ENCODE measurements at regions not wholly inside any gene's neighbourhood (a gene's known extent, or its start where the extent isn't known, plus 50 kb on each side); places are given as distances from the start of the nearest gene placed in this dataset.

DNA sequence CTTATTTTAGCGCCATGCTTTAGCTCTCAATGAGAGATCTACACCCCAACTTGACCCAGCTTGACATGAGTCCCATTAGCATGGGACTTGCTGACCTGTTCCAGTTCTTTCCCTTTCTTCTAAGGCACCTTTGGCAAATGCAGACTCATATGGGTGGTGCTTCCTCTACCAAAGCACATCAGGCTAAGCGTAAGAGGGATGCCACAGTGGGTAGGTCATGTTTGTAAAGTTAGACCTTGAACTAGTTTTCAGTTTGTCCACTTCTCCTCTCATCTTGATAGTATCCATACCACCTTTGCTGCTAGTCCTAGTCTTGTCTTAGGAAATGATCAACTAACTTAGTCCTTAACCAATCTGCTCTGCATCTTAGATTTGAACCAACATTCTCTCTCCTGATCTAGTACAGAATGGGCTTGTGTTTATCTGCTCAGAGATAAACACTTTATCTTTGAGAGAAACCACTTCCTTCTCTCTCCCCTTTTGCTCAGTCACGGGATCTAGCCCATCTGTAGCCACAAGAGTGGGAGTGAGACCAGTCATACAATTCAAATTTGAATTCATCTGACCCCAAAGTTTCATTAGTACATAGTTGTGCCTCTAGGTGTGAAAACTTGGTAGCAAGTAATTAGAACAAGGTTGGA is 72.1 kb upstream of the CD44 start (continued):
- TF ChIP-seq, protein P1, sequence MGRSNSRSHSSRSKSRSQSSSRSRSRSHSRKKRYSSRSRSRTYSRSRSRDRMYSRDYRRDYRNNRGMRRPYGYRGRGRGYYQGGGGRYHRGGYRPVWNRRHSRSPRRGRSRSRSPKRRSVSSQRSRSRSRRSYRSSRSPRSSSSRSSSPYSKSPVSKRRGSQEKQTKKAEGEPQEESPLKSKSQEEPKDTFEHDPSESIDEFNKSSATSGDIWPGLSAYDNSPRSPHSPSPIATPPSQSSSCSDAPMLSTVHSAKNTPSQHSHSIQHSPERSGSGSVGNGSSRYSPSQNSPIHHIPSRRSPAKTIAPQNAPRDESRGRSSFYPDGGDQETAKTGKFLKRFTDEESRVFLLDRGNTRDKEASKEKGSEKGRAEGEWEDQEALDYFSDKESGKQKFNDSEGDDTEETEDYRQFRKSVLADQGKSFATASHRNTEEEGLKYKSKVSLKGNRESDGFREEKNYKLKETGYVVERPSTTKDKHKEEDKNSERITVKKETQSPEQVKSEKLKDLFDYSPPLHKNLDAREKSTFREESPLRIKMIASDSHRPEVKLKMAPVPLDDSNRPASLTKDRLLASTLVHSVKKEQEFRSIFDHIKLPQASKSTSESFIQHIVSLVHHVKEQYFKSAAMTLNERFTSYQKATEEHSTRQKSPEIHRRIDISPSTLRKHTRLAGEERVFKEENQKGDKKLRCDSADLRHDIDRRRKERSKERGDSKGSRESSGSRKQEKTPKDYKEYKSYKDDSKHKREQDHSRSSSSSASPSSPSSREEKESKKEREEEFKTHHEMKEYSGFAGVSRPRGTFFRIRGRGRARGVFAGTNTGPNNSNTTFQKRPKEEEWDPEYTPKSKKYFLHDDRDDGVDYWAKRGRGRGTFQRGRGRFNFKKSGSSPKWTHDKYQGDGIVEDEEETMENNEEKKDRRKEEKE (IDR thresholded peaks at IDR 0.05; ENCODE audit: borderline replicate concordance in 1 of 2, control insufficient read depth in 1 of 2, low read depth in 2 of 2, low read length in 1 of 2): no peak
- TF ChIP-seq, protein P2, sequence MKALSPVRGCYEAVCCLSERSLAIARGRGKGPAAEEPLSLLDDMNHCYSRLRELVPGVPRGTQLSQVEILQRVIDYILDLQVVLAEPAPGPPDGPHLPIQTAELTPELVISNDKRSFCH (CRISPR knock-in tag; IDR thresholded peaks at IDR 0.05): no peak
- TF ChIP-seq, protein P2 (tag; IDR thresholded peaks at IDR 0.05): 0 out of 2 replicates have a peak, but pooled peaks have one; percentile 48
- TF ChIP-seq KDM4B (IDR thresholded peaks at IDR 0.05; ENCODE audit: borderline replicate concordance in 2 of 2, low read depth in 1 of 2) (no peak), TRIM24 (IDR thresholded peaks at IDR 0.05) (peak; percentile 27 to 35; a peak in 2 of 4 replicates), U2AF1 (optimal IDR thresholded peaks at IDR 0.05; ENCODE audit: low read depth, low read length) (no peak), KLF16 (IDR thresholded peaks at IDR 0.05) (peak; percentile 83), EP300 (IDR thresholded peaks at IDR 0.05; ENCODE audit: low read length) (peak; percentile 55; the same call in 1 of the 2 replicates), ELF4 (CRISPR knock-in tag; IDR thresholded peaks at IDR 0.05) (no peak), SMAD1 (IDR thresholded peaks at IDR 0.05; ENCODE audit: low read depth, low read length, partially characterized antibody) (no peak), YBX1 (IDR thresholded peaks at IDR 0.05) (no peak), THRAP3 (IDR thresholded peaks at IDR 0.05; ENCODE audit: borderline replicate concordance) (no peak), ZNF695 (CRISPR knock-in tag; IDR thresholded peaks at IDR 0.05) (no peak)
- TF ChIP-seq, protein P3, sequence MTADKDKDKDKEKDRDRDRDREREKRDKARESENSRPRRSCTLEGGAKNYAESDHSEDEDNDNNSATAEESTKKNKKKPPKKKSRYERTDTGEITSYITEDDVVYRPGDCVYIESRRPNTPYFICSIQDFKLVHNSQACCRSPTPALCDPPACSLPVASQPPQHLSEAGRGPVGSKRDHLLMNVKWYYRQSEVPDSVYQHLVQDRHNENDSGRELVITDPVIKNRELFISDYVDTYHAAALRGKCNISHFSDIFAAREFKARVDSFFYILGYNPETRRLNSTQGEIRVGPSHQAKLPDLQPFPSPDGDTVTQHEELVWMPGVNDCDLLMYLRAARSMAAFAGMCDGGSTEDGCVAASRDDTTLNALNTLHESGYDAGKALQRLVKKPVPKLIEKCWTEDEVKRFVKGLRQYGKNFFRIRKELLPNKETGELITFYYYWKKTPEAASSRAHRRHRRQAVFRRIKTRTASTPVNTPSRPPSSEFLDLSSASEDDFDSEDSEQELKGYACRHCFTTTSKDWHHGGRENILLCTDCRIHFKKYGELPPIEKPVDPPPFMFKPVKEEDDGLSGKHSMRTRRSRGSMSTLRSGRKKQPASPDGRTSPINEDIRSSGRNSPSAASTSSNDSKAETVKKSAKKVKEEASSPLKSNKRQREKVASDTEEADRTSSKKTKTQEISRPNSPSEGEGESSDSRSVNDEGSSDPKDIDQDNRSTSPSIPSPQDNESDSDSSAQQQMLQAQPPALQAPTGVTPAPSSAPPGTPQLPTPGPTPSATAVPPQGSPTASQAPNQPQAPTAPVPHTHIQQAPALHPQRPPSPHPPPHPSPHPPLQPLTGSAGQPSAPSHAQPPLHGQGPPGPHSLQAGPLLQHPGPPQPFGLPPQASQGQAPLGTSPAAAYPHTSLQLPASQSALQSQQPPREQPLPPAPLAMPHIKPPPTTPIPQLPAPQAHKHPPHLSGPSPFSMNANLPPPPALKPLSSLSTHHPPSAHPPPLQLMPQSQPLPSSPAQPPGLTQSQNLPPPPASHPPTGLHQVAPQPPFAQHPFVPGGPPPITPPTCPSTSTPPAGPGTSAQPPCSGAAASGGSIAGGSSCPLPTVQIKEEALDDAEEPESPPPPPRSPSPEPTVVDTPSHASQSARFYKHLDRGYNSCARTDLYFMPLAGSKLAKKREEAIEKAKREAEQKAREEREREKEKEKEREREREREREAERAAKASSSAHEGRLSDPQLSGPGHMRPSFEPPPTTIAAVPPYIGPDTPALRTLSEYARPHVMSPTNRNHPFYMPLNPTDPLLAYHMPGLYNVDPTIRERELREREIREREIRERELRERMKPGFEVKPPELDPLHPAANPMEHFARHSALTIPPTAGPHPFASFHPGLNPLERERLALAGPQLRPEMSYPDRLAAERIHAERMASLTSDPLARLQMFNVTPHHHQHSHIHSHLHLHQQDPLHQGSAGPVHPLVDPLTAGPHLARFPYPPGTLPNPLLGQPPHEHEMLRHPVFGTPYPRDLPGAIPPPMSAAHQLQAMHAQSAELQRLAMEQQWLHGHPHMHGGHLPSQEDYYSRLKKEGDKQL (CRISPR knock-in tag; IDR thresholded peaks at IDR 0.05; ENCODE audit: borderline replicate concordance): no peak
- TF ChIP-seq, protein P4, sequence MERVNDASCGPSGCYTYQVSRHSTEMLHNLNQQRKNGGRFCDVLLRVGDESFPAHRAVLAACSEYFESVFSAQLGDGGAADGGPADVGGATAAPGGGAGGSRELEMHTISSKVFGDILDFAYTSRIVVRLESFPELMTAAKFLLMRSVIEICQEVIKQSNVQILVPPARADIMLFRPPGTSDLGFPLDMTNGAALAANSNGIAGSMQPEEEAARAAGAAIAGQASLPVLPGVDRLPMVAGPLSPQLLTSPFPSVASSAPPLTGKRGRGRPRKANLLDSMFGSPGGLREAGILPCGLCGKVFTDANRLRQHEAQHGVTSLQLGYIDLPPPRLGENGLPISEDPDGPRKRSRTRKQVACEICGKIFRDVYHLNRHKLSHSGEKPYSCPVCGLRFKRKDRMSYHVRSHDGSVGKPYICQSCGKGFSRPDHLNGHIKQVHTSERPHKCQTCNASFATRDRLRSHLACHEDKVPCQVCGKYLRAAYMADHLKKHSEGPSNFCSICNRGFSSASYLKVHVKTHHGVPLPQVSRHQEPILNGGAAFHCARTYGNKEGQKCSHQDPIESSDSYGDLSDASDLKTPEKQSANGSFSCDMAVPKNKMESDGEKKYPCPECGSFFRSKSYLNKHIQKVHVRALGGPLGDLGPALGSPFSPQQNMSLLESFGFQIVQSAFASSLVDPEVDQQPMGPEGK (CRISPR knock-in tag; IDR thresholded peaks at IDR 0.05; ENCODE audit: borderline replicate concordance): no peak
- TF ChIP-seq, protein P5, sequence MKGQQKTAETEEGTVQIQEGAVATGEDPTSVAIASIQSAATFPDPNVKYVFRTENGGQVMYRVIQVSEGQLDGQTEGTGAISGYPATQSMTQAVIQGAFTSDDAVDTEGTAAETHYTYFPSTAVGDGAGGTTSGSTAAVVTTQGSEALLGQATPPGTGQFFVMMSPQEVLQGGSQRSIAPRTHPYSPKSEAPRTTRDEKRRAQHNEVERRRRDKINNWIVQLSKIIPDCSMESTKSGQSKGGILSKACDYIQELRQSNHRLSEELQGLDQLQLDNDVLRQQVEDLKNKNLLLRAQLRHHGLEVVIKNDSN (CRISPR knock-in tag; IDR thresholded peaks at IDR 0.05): no peak
